OCI-LY7 (cell line): ENCODE measurements at regions not wholly inside any gene's neighbourhood (a gene's known extent, or its start where the extent isn't known, plus 50 kb on each side); places are given as distances from the start of the nearest gene placed in this dataset.

Experiments used
- BruUV-seq: library from RNA; stranded (reverse); fragments of 400-500 nt; replicated peaks from 2 replicates; lab custom pipeline; 2021; lab: Mats Ljungman, UMichigan
- CTCF ChIA-PET: fragments of 300-600 bp; sonication (Branson Sonifier 250); formaldehyde crosslinking; loops from one replicate; lab custom pipeline; 2022; ENCODE audit warnings: antibody characterized with exemption; ENCODE audit not compliant: unreplicated experiment; lab: Charles Lee
- POLR2A ChIA-PET: fragments of 300-600 bp; sonication (Branson Sonifier 250); formaldehyde crosslinking; loops from one replicate; lab custom pipeline; 2022; ENCODE audit warnings: antibody characterized with exemption; lab: Charles Lee
- DNase-seq: peaks from one replicate; pipeline ENCODE4 v3.0.0-alpha.2; 2015; ENCODE audit warnings: low spot score
- H2AFZ ChIP-seq: fragments of 200-600 bp; sonication (generic), shearing (Covaris generic); 2 replicates; pipeline ENCODE4 v1.6.1; 2014; ENCODE audit warnings: mild to moderate bottlenecking, antibody characterized with exemption, low read length, moderate library complexity
- H3K27ac ChIP-seq: fragments of 200-600 bp; sonication (generic); 2 replicates; pipeline ENCODE4 v1.5.1; 2014; ENCODE audit warnings: mixed run types, low read depth, mild to moderate bottlenecking, moderate library complexity, low read length, inconsistent platforms; ENCODE audit not compliant: poor library complexity, severe bottlenecking
- H3K36me3 ChIP-seq: fragments of 200-600 bp; sonication (generic); 2 replicates; pipeline ENCODE4 v1.6.1; 2014; ENCODE audit warnings: mild to moderate bottlenecking, antibody characterized with exemption, low read length, moderate library complexity, mixed read lengths; ENCODE audit not compliant: insufficient read depth
- H3K4me1 ChIP-seq: fragments of 200-600 bp; sonication (generic); 2 replicates; pipeline ENCODE4 v1.5.1; 2014; ENCODE audit warnings: mild to moderate bottlenecking, low read length; ENCODE audit not compliant: insufficient read depth, poor library complexity, severe bottlenecking
- H3K4me2 ChIP-seq: fragments of 200-600 bp; sonication (generic); 2 replicates; pipeline ENCODE4 v1.6.1; 2014; ENCODE audit warnings: mild to moderate bottlenecking, low read length
- H3K4me3 ChIP-seq: fragments of 200-600 bp; sonication (generic); 2 replicates; pipeline ENCODE4 v1.5.1; 2014; ENCODE audit warnings: mild to moderate bottlenecking, low read depth, low read length; ENCODE audit not compliant: poor library complexity, severe bottlenecking
- H3K79me2 ChIP-seq: fragments of 200-600 bp; sonication (generic); 2 replicates; pipeline ENCODE4 v1.6.1; 2016; ENCODE audit warnings: low read depth, mild to moderate bottlenecking, low read length, moderate library complexity, mixed read lengths; ENCODE audit not compliant: insufficient read depth
- H3K9me2 ChIP-seq: fragments of 200-600 bp; sonication (generic); 2 replicates; pipeline ENCODE4 v1.6.1; 2016; ENCODE audit warnings: mild to moderate bottlenecking, low read length, mixed read lengths; ENCODE audit not compliant: insufficient read depth
- H3K9me3 ChIP-seq: fragments of 200-600 bp; sonication (generic); 2 replicates; pipeline ENCODE4 v1.6.1; 2014; ENCODE audit warnings: mild to moderate bottlenecking, mixed run types, low read length, mixed read lengths
- H4K20me1 ChIP-seq: fragments of 200-600 bp; sonication (generic); 2 replicates; pipeline ENCODE4 v1.6.1; 2014; ENCODE audit warnings: mild to moderate bottlenecking, antibody characterized with exemption, low read length, moderate library complexity, mixed read lengths; ENCODE audit not compliant: insufficient read depth
- CTCF ChIP-seq: fragments of 200-600 bp; sonication (generic); conservative IDR thresholded peaks from 2 replicates; pipeline ENCODE4 v1.5.1; 2014; ENCODE audit warnings: mild to moderate bottlenecking, antibody characterized with exemption, low read length, moderate library complexity, mixed read lengths
- EZH2phosphoT487 ChIP-seq: fragments of 200-600 bp; sonication (generic); IDR thresholded peaks from 2 replicates; pipeline ENCODE4 v1.6.1; 2018; ENCODE audit warnings: low read depth, borderline replicate concordance, mild to moderate bottlenecking, mixed run types, antibody characterized with exemption, low read length, moderate library complexity, mixed read lengths
- intact Hi-C: fragments of 100-400 bp; cut with micrococcal nuclease; formaldehyde crosslinking; loops from one replicate; pipeline ENCODE4 v1.10.0; 2022; ENCODE audit not compliant: unreplicated experiment

DNA sequence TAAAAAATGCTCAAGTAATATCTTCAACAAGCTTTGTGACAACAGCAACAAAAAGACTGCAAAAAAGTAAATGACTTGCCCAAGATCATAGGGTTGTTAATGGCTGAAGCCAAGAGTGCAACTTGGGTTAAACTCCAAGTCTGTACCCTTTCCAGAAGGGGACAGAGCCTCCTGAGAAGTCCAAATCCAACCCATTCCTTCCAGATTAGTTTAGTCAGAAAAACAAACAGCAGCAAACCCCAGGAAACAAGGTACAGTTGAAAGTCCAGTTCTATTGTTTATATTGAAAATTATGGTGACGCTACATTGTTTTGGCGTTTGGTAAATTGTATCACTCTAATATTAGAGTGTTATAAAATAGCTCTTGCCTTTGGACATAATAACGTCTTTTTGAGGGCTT is 239.9 kb downstream of the SPTSSA start:
- no peak overlapping the region for H3K4me2 ChIP-seq
- TF ChIP-seq EZH2phosphoT487 (no peak), CTCF (no peak)
- no peaks in the 10 kb centered on the region for H4K20me1 ChIP-seq
- ChIA-PET CTCF (no interaction called here), POLR2A (interaction anchor here (0.7 kb wide), 1 partner anchor 13 kb away, joined by 3 read pairs; no protein-coding TSS in a partner anchor)
- no peak overlapping the region for H2AFZ ChIP-seq
- no peaks in the 10 kb centered on the region for H3K9me2 ChIP-seq
- no peak overlapping the region for H3K4me3 ChIP-seq
- no peaks in the 10 kb centered on the region for H3K4me1 ChIP-seq
- no peaks in the 10 kb centered on the region for H3K36me3 ChIP-seq
- intact Hi-C loops: loop anchor here (10.0 kb wide), 1 partner anchor 377 kb away; no protein-coding TSS in a partner anchor
- no peaks in the 10 kb centered on the region for H3K9me3 ChIP-seq
- no peak overlapping the region for H3K27ac ChIP-seq
- BruUV-seq: no TSS peak
- H3K79me2 ChIP-seq: no peaks in the 10 kb centered on the region
- DNase-seq: no peak

- Histone ChIP-seq H3K4me2 (no peak overlapping the region), H4K20me1 (no peaks in the 10 kb centered on the region), H3K9me3 (no peaks in the 10 kb centered on the region), H2AFZ (no peak overlapping the region), H3K4me1 (no peaks in the 10 kb centered on the region), H3K4me3 (no peak overlapping the region), H3K79me2 (no peaks in the 10 kb centered on the region), H3K27ac (no peak overlapping the region), H3K9me2 (no peaks in the 10 kb centered on the region), H3K36me3 (no peaks in the 10 kb centered on the region)
- CTCF ChIA-PET: no interaction called here
- BruUV-seq: no TSS peak
- no peak for TF ChIP-seq EZH2phosphoT487
- TF ChIP-seq CTCF: no peak
- intact Hi-C loops: loop anchor here (10.0 kb wide), 1 partner anchor 376 kb away; no protein-coding TSS in a partner anchor
- POLR2A ChIA-PET: no interaction called here
- no peak for DNase-seq
Observed at GRCh38 chr14:34220921-34221320, 241.1 kb downstream of the SPTSSA start.

GRCh38 chr14:34220378-34220706 is 241.7 kb downstream of the SPTSSA start:
- H3K4me3 ChIP-seq: no peak overlapping the region
- no peaks in the 10 kb centered on the region for H3K4me1 ChIP-seq
- no peaks in the 10 kb centered on the region for H4K20me1 ChIP-seq
- no peak overlapping the region for H3K27ac ChIP-seq
- POLR2A ChIA-PET: interaction anchor here (0.7 kb wide), 1 partner anchor 10 kb away, joined by 4 read pairs; no protein-coding TSS in a partner anchor
- TF ChIP-seq EZH2phosphoT487 (no peak), CTCF (no peak)
- H3K79me2 ChIP-seq: no peaks in the 10 kb centered on the region
- H3K36me3 ChIP-seq: no peaks in the 10 kb centered on the region
- no peaks in the 10 kb centered on the region for H3K9me3 ChIP-seq
- no TSS peak for BruUV-seq
- CTCF ChIA-PET: no interaction called here
- DNase-seq: no peak
- H3K4me2 ChIP-seq: no peak overlapping the region
- no peak overlapping the region for H2AFZ ChIP-seq
- intact Hi-C loops: loop anchor here (10.0 kb wide), 1 partner anchor 376 kb away; no protein-coding TSS in a partner anchor
- no peaks in the 10 kb centered on the region for H3K9me2 ChIP-seq
